BLaER1 (cell line): ENCODE measurements at regions not wholly inside any gene's neighbourhood (a gene's known extent, or its start where the extent isn't known, plus 50 kb on each side); places are given as distances from the start of the nearest gene placed in this dataset.

Experiments
- H3K27ac ChIP-seq: shearing (Covaris generic); formaldehyde crosslinking; 2 replicates; pipeline ENCODE4 v1.8.1; 2022
- H3K27me3 ChIP-seq: shearing (Covaris generic); formaldehyde crosslinking; 2 replicates; pipeline ENCODE4 v1.8.1; 2022
- H3K36me3 ChIP-seq: shearing (Covaris generic); formaldehyde crosslinking; 2 replicates; pipeline ENCODE4 v1.8.1; 2022
- H3K4me1 ChIP-seq: shearing (Covaris generic); formaldehyde crosslinking; 2 replicates; pipeline ENCODE4 v1.8.1; 2022
- H3K4me2 ChIP-seq: shearing (Covaris generic); formaldehyde crosslinking; 2 replicates; pipeline ENCODE4 v1.8.1; 2022
- H3K4me3 ChIP-seq: shearing (Covaris generic); formaldehyde crosslinking; 2 replicates; pipeline ENCODE4 v1.8.1; 2022
- H3K9ac ChIP-seq: shearing (Covaris generic); formaldehyde crosslinking; 2 replicates; pipeline ENCODE4 v1.8.1; 2022
- H3K9me3 ChIP-seq: shearing (Covaris generic); formaldehyde crosslinking; 2 replicates; pipeline ENCODE4 v1.8.1; 2022
- H4K20me1 ChIP-seq: shearing (Covaris generic); formaldehyde crosslinking; 2 replicates; pipeline ENCODE4 v1.8.1; 2022
- Cebpa-rat ChIP-seq: shearing (Covaris generic); IDR thresholded peaks from 2 replicates; pipeline ENCODE4 v1.8.1; 2022

DNA sequence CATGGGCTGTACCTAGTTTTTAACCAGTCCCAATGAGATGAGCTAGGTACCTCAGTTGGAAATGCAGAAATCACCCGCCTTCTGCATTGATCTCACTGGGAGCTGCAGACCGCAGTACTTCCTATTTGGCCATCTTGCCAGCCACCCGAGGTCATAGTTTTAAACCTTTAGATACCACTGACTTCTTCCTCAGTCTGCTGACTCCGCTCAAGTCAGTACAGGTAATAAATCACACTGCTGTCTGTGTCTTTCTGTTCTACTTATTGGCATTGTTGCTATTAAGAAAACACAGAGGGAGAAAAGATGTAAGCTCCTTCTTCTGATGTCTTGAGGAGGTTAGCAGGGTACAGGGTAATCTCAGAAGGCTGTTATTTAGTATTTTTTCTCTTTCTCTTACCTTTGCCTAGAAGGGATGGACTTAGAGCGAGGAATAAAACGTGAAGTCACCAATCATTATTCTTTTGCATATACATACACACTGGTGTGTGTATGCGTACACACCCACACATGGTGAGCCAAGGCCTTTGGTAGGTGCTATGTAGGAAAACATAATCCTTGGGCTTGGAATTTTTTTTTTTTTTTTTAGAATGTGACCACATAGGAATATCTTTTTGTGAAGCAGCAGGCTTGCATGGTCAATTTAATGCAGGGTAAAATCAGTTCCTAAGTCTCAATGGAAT, 197.2 kb downstream of the EDEM1 start:
- H4K20me1 ChIP-seq: no peaks in the 10 kb centered on the region
- H3K4me2 ChIP-seq: no peak overlapping the region
- no peak overlapping the region for H3K9ac ChIP-seq

DNA sequence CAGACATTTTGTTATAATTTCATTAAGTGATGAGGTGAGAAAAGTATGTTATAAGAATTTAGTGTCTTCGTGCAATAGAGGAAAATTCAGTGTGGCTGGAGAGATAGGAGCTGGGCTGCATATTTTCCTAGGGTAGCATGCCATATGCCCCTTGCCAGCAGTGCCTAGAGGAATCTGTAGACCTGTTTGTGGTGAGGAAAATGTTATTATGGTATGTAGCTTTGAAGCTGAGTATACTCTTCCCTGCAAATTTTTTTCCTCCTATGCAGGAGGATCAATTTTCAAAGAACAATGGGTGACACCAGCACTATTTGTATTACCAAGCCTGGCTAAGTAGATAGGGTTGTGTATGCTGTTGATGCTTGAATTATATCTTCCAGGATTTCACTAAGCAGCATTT, 200.6 kb downstream of the EDEM1 start:
- Histone ChIP-seq H3K9ac (no peak overlapping the region), H3K36me3 (no peaks in the 10 kb centered on the region), H3K4me1 (peaks cover 17% of the 10 kb centered on the region), H3K9me3 (no peaks in the 10 kb centered on the region; the same call in 1 of the 2 replicates), H3K4me3 (no peak overlapping the region), H3K4me2 (no peak overlapping the region), H3K27me3 (no peaks in the 10 kb centered on the region), H3K27ac (no peak overlapping the region), H4K20me1 (no peaks in the 10 kb centered on the region)
- no peak for TF ChIP-seq Cebpa-rat

More for the DNA sequence above, 197.2 kb downstream of the EDEM1 start:
- Histone ChIP-seq H3K4me1 (peaks cover under 1% of the 10 kb centered on the region; the same call in 1 of the 2 replicates), H3K4me3 (no peak overlapping the region), H3K9me3 (no peaks in the 10 kb centered on the region; the same call in 1 of the 2 replicates), H3K27ac (no peak overlapping the region), H3K27me3 (no peaks in the 10 kb centered on the region), H3K36me3 (no peaks in the 10 kb centered on the region)
- no peak for TF ChIP-seq Cebpa-rat

DNA sequence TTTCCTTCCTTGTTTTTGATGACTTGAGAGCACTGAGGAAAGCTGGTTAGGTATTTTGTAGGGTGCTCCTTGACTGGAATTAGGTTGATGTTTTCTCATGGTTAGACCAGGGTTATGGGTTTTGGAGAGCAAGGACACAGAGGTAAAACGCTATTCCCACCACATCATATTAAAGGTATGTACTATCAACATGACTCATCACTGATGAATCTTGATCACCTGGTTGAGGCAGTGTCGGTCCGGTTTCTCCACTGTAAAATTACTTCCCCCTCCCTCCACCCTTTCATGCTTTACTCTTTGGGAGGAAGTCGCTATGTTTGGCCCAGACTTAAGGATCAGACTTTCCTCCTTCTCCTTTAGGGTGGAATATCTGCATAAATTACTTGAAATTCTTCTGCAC, 201.6 kb downstream of the EDEM1 start:
- Histone ChIP-seq H3K27ac (no peak overlapping the region), H3K9ac (no peak overlapping the region)

DNA sequence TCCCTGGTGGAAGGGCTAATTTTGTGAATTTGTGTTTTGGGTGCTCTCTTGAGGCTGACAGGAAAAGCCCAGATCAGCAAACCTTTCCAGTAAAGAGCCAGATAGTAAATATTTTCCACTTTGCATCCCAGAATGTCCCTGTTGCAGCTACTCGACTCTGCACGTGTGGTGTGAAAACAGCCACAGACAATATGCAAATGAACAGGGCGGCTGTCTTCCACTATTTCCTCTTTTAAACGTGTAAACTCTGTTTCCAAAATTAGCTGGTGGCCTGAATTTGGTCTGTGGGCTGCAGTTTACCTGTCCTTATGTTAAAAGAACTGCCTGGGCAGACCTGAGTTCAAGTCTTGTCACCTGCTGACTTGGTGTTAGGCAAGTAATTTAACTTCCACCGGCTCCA, 202.7 kb downstream of the EDEM1 start:
- no peaks in the 10 kb centered on the region for H3K36me3 ChIP-seq
- H3K27ac ChIP-seq: no peak overlapping the region
- no peaks in the 10 kb centered on the region for H3K9me3 ChIP-seq
- no peak for TF ChIP-seq Cebpa-rat
- no peaks in the 10 kb centered on the region for H3K27me3 ChIP-seq
- H3K9ac ChIP-seq: no peak overlapping the region
- H3K4me1 ChIP-seq: peaks cover 17% of the 10 kb centered on the region
- H3K4me2 ChIP-seq: peak overlapping the region; percentile 46
- no peak overlapping the region for H3K4me3 ChIP-seq
- no peaks in the 10 kb centered on the region for H4K20me1 ChIP-seq

More for the DNA sequence above, 201.6 kb downstream of the EDEM1 start:
- Histone ChIP-seq H3K4me2 (no peak overlapping the region), H3K4me1 (peaks cover 17% of the 10 kb centered on the region), H3K4me3 (no peak overlapping the region), H3K27me3 (no peaks in the 10 kb centered on the region), H3K9me3 (no peaks in the 10 kb centered on the region; the same call in 1 of the 2 replicates), H3K36me3 (no peaks in the 10 kb centered on the region), H4K20me1 (no peaks in the 10 kb centered on the region)
- no peak for TF ChIP-seq Cebpa-rat

DNA sequence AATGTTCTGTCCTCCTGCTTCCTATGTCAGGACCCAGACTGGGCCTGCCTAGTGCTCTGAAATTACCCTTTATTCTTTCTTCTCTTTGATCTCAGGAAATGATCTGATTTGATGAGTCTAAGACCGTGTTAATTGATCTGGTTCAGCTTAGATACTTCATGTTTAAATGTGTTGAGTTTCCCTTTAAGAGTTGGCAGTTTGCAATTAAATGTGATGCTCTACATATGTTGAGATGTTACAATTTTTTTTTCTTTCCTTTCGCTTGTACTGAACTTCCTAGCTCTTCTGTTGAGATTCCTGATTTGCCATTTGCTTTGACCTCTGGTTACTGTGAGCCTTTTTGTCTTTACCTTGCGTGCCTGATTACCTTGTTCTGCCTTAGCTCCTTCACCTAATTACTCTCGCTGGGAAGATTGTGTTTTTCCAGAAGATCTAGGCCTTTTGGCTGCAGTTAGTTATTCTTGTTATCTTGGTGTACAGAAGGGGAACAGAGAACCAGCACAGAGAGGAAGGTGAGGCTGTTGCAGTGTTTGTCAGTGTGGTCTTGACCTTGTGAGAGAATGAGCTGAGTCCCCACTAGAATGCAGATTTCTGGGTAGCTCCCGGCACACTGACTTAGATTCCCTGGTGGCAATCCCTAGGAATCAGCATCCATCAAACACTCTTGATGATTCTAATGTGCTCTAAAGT, 203.6 kb downstream of the EDEM1 start:
- Histone ChIP-seq H3K27ac (no peak overlapping the region), H3K9me3 (no peaks in the 10 kb centered on the region), H4K20me1 (no peaks in the 10 kb centered on the region), H3K27me3 (no peaks in the 10 kb centered on the region), H3K4me3 (no peak overlapping the region), H3K4me1 (peaks cover 17% of the 10 kb centered on the region), H3K36me3 (no peaks in the 10 kb centered on the region), H3K4me2 (peak overlapping the region; percentile 46), H3K9ac (no peak overlapping the region)
- no peak for TF ChIP-seq Cebpa-rat

DNA sequence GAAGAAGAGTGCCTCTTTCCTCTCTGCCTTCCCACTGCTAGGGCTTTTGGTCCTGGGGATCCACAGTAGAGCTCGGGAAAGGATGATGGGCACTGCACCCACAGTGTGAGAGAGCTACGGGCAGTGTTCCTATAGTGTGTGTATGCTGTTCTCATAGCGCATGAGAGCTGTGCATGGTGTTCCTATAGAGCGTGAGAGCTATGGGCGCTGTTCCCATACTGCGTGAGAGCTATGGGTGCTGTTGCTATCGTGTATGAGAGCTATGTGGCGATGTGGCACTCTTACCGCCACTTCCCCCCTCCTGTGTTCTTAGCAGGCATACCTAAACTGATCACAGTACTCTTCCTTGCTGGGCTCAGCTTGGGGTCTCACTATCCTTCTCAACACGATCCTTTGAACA, 213.5 kb downstream of the EDEM1 start:
- H3K9me3 ChIP-seq: no peaks in the 10 kb centered on the region
- H4K20me1 ChIP-seq: no peaks in the 10 kb centered on the region
- no peaks in the 10 kb centered on the region for H3K36me3 ChIP-seq
- H3K4me2 ChIP-seq: no peak overlapping the region
- no peak overlapping the region for H3K9ac ChIP-seq
- H3K4me3 ChIP-seq: no peak overlapping the region
- H3K27me3 ChIP-seq: no peaks in the 10 kb centered on the region
- H3K4me1 ChIP-seq: no peaks in the 10 kb centered on the region
- TF ChIP-seq Cebpa-rat: no peak
- H3K27ac ChIP-seq: no peak overlapping the region

DNA sequence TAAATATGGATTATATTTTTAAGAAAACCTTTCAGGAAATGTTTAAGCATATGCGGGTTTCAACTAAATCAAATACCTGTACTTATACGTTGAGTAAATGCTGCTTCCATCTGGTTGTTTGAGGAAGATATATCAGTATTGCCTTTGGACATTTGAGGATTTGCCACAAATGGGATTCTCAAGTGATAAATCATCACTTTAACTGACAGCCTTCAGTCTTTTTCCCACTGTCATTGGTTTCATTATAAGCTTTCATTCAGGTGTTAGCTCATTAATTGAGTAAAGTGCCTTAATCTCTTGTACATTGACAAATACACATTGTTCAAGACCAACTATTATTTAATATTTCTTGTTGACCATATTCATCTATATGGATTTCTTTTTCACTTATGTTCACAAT, 217.2 kb downstream of the EDEM1 start:
- Histone ChIP-seq H3K27me3 (no peaks in the 10 kb centered on the region), H3K27ac (no peak overlapping the region), H3K4me1 (no peaks in the 10 kb centered on the region), H4K20me1 (no peaks in the 10 kb centered on the region), H3K9me3 (no peaks in the 10 kb centered on the region), H3K9ac (no peak overlapping the region), H3K36me3 (no peaks in the 10 kb centered on the region), H3K4me3 (no peak overlapping the region), H3K4me2 (no peak overlapping the region)
- TF ChIP-seq Cebpa-rat: no peak

DNA sequence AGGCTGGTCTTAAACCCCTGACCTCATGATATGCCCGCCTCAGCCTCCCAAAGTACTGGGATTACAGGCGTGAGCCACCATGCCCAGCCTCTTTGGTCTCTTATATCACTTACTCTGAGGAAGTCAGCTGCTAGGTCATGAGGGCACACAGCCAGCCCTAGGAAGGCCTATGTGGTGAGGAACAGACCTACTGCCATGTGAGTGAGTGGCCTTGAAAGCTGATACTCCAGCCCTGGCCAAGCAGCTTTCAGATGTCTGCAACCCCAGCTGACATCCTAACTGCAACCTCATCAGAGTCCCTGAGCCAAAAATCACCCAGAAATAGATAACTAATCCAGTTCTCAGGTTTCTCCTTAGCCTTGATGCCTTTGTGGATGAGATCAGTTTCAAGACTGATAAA, 224.3 kb downstream of the EDEM1 start:
- H3K27ac ChIP-seq: no peak overlapping the region
- H3K9me3 ChIP-seq: no peaks in the 10 kb centered on the region
- no peaks in the 10 kb centered on the region for H3K36me3 ChIP-seq
- no peak overlapping the region for H3K4me2 ChIP-seq
- no peak overlapping the region for H3K4me3 ChIP-seq
- H3K27me3 ChIP-seq: no peaks in the 10 kb centered on the region
- no peak for TF ChIP-seq Cebpa-rat
- H3K9ac ChIP-seq: no peak overlapping the region
- no peaks in the 10 kb centered on the region for H3K4me1 ChIP-seq
- no peaks in the 10 kb centered on the region for H4K20me1 ChIP-seq

DNA sequence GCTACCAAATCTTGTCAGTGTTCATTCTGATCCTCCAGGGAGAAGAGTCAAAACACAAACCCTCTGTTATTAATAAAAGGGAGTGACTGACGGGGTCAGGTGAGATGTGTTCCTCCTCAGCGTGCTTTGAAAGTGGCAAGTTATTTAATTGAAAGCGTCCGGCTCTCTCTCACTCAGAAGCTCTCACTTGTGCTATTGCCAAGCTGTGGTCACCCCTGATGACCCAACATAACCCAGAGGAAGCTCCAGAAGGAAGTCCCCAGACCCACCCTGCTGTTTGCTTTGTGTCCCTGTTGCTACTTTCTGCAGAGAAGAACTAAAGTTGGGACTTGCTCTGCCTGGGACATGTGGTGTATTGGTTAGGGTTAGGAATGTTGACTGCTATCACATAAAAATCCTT, 235.6 kb downstream of the EDEM1 start:
- Histone ChIP-seq H3K9me3 (no peaks in the 10 kb centered on the region), H3K36me3 (no peaks in the 10 kb centered on the region), H4K20me1 (no peaks in the 10 kb centered on the region), H3K27me3 (no peaks in the 10 kb centered on the region), H3K27ac (no peak overlapping the region), H3K9ac (no peak overlapping the region), H3K4me3 (no peak overlapping the region), H3K4me1 (no peaks in the 10 kb centered on the region), H3K4me2 (no peak overlapping the region)
- no peak for TF ChIP-seq Cebpa-rat

DNA sequence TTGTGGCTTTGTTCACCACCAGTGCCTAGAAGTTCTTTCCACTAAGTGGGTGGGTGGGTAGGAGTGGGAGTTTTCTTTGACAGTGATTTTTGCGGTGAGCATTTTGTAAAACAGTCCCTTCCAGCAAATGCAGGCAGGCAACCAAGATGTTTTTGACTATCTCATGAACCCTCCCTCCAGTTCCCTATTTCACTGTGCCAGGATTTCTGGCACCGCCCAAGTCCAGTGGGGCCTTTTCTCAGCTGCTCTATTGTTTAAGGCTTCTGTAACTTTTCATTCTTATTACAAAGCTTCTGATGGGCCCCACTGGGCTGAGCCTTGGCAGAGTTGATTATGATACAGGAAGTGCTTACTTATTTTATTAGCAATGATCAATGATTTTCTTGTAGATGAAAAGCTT, 236.0 kb downstream of the EDEM1 start:
- H3K4me1 ChIP-seq: no peaks in the 10 kb centered on the region
- no peak overlapping the region for H3K27ac ChIP-seq
- no peak overlapping the region for H3K9ac ChIP-seq
- no peaks in the 10 kb centered on the region for H3K9me3 ChIP-seq
- no peak for TF ChIP-seq Cebpa-rat
- H4K20me1 ChIP-seq: no peaks in the 10 kb centered on the region
- no peaks in the 10 kb centered on the region for H3K27me3 ChIP-seq
- H3K4me2 ChIP-seq: no peak overlapping the region
- H3K4me3 ChIP-seq: no peak overlapping the region
- H3K36me3 ChIP-seq: no peaks in the 10 kb centered on the region
